NOMO-1 treated with DMSO at 0.1 percent for 48 hours (cell line): ENCODE measurements at regions not wholly inside any gene's neighbourhood (a gene's known extent, or its start where the extent isn't known, plus 50 kb on each side); places are given as distances from the start of the nearest gene placed in this dataset.
A peak's percentile ranks its signal among the peaks of the same experiment; 100 is the strongest.

ENCODE experiments used
- DNase-seq: peaks from one replicate; lab custom pipeline; 2025; ENCODE audit not compliant: unreplicated experiment; lab: John Stamatoyannopoulos, UW

- DNase-seq, result no peak
Measured at GRCh38 chr16:86286991-86287663, 223.2 kb upstream of the FOXF1 start.

GRCh38 chr16:86287664-86288201 lies 222.6 kb upstream of the FOXF1 start:
- no peak for DNase-seq

- DNase-seq, result no peak
Measured at GRCh38 chr16:86288716-86289294, 221.5 kb upstream of the FOXF1 start.

- no peak for DNase-seq
Measured at GRCh38 chr16:86289304-86289703, 221.0 kb upstream of the FOXF1 start.

GRCh38 chr16:86289907-86290306 lies 220.4 kb upstream of the FOXF1 start:
- DNase-seq, result no peak

GRCh38 chr16:86291491-86291890 lies 218.8 kb upstream of the FOXF1 start:
- DNase-seq, result no peak

- DNase-seq, result no peak
Measured at GRCh38 chr16:86292171-86292775, 218.1 kb upstream of the FOXF1 start.

- peak; percentile 15 for DNase-seq
Measured at GRCh38 chr16:86292942-86293341, 217.4 kb upstream of the FOXF1 start.

GRCh38 chr16:86293906-86294305 lies 216.4 kb upstream of the FOXF1 start:
- no peak for DNase-seq

GRCh38 chr16:86294535-86295196 lies 215.7 kb upstream of the FOXF1 start:
- DNase-seq, result no peak

GRCh38 chr16:86296256-86296655 lies 214.1 kb upstream of the FOXF1 start:
- DNase-seq, result no peak

GRCh38 chr16:86297391-86297790 lies 212.9 kb upstream of the FOXF1 start:
- no peak for DNase-seq

- DNase-seq, result peak; percentile 75
Measured at GRCh38 chr16:86297866-86298757, 212.2 kb upstream of the FOXF1 start.

- DNase-seq, result no peak
Measured at GRCh38 chr16:86298758-86299134, 211.6 kb upstream of the FOXF1 start.

- DNase-seq, result no peak
Measured at GRCh38 chr16:86299882-86300610, 210.3 kb upstream of the FOXF1 start.

- no peak for DNase-seq
Measured at GRCh38 chr16:86300746-86301481, 209.4 kb upstream of the FOXF1 start.

- DNase-seq, result no peak
Measured at GRCh38 chr16:86302421-86303109, 207.8 kb upstream of the FOXF1 start.

- no peak for DNase-seq
Measured at GRCh38 chr16:86303787-86304678, 206.3 kb upstream of the FOXF1 start.
